Fibroblast of skin of abdomen (primary cell): ENCODE measurements at regions not wholly inside any gene's neighbourhood (a gene's known extent, or its start where the extent isn't known, plus 50 kb on each side); places are given as distances from the start of the nearest gene placed in this dataset.

Experiments used
- DNase-seq: peaks from one replicate; pipeline ENCODE4 v3.0.0-alpha.2; 2013

DNA sequence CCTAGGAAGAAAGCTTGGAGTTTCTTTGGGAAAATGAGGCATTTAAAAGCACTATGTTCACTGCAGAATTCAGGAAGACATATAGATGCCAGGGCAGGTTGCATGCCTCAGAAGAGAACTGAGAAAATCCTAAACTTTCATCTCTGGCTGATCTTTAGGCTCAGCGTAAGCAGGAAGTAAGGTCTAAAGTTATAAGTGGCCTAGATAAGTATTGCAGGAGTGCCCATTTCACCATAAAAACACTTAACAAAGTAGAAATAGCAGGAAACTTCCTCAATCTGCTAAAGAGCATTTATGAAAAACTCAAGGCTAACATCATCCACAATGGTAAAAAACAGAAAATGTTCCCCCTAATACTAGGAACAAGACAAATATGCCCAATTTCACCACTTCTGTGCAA lies 320.3 kb downstream of the BMP2 start:
- DNase-seq: no peak

DNA sequence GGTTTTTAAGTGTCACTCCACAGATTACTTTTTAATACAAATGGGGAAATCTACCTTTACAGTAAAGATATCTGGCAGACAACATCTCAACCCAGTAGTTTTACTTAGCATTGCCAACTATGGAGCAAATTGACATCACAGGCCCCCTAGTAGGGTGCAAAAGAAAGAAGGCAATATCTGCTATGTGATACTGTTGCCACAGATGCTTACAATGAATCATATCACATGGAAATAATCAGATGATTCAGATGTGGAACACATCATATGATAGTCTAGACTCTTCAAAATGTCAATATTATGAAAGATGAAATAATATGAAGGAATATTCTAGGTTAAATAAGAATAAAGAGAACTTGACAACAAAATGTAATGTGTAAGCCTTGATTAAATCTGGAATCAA lies 322.5 kb downstream of the BMP2 start:
- peak; percentile 1 for DNase-seq

DNA sequence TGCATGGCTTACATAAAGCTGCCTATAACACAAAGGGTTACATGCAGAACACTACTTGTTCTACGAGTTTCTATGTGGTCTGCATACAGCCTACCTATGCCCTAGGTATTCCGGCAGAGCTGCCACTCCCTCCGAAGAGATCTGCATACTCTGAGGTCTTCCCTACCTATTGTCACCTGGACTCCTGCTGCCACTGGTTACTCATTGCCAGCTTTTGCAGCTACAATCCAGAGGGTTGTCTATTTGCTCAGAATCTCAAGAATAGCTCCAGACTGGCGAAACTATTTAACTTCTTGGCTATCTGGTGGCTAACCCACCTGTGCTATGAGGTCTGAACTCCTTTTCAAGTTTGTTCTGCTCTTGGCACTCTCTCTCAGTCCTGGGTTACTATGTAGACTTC lies 323.3 kb downstream of the BMP2 start:
- no peak for DNase-seq

DNA sequence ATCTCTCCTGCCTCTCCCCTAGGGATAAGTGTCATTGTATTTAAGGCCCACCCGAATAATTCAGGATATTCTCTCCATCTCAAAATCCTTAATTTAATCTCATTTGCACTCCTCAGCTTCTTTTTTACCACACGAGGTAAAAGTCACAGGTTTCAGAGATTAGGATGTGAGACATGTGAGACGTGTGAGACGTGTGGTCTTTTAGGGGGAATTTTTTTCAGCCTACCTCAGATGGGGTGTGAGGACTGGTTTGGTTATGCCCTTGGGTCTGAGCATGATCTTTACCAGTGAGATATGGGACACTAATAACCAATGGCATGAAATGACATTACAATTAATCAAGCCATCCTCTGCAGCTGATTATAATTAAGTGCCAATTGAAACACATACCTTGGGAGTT lies 324.2 kb downstream of the BMP2 start:
- no peak for DNase-seq

DNA sequence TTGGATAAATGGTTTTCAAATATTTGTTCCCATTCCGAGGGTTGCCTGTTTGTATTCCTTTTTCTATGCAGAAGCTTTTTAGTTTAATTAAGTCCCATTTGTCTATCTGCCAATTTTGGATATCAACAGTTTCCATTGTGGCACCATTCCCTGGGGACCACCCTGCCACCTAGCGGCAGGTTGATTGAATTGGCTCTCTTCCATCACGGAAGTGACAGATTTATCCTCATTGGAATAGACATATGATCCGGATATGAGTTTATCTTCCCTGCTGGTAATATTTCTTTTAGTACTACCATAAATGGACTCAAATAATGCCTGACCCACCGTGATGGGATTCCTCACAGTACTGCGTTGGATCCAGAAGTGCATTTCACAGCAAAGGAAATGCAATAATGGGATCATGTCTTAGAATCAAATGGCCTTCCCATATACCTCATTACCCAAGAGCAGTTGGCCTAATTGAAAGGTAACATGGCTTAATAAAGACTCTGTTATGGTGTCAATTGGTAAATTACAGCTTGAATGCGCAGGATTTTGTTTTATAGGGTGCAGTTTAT lies 327.0 kb downstream of the BMP2 start:
- DNase-seq: peak; percentile 17

DNA sequence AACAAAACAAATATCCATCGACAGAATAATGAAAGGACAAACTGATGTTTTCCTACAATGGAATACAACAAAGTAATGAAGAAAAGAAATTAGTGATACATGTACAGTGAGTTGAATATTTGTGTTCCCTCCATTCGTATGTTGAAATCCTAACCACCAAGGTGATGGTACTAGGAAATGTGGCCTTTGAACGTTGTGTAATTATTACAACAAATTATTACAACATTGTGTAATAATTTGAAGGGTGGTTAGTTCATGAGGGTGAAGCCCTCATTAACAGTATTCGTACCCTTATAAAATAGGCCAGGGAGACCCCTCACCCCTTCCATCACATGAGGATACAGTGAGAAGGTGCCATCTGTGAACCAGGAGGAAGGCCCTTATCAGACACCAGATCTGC lies 339.4 kb downstream of the BMP2 start:
- DNase-seq: no peak

DNA sequence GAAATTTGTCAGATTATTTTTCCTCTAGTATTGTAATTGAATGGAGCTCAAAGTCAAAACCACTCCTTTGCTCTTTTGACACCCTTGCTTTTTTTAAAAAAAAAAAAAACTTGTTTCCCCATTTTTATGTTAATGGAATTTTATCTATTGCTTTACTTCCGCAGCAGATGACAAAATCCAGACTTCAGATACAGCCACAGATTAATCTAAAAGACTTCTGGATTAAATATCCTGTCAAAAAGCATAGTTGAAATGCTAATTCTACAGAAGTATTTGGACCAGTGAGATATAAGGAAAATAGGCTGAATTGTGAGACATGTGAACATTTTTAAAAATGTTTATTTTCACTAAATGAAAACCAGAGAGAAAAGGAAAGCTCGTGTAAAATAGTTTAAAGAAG lies 341.4 kb downstream of the BMP2 start:
- no peak for DNase-seq

DNA sequence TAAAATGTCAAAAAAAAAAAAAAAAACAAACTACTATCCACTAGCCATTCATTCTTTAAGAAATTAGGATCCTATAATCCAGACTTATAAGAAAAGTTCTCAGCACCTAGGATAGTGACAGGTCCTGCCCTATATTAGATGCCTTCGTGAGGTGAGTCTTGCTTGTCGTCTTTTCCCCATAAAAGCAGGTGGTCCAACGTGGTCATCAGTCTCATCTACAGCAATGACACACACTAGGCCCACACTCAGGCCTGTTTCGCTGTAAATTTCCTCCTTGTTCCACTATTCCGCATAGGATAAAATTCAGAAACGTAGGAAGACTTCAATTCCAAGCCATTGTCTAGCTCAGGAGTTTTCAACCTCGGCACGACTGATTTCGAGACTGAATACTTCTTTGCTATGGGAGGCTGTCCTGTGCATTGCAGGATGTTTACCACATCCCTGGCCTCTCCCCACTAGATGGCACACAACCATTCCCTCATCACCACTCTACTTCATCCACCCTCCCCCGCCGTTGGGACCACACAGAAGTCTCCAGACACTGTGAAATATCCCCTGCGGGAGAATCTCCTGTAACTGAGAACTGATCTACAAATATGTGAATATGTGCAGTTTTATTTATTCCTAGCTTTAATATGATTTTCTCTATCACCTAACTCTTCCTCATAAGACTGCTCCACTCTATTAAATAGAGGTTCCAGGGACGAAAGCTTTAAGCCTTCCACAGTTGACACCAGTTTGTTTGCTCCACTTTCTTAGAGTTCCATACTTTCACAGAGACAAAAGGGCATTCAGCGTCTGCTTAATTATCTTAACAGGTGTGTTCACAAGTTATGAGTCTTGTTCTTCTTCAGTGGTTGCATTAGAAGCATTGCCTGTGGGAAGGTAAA lies 346.3 kb downstream of the BMP2 start:
- peak; percentile 47 for DNase-seq

DNA sequence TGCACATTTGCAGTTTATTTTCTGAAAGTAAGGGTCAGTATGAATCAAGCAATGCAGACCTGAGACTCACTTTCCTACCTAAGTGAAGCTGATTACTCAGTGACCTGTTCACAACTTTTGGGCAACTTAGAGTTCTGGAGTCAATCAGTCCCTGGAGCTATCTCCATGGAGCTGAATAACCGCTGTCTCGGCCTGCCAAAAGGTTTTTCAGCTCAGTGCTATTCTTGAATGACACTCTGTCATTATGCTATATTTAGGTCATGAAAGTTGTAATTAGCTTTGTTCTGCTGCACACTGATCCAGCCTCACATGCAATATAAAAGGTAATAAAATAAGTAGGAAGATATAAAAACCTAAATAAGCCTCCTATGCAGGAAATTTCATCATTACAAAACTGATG lies 356.0 kb downstream of the BMP2 start:
- no peak for DNase-seq

DNA sequence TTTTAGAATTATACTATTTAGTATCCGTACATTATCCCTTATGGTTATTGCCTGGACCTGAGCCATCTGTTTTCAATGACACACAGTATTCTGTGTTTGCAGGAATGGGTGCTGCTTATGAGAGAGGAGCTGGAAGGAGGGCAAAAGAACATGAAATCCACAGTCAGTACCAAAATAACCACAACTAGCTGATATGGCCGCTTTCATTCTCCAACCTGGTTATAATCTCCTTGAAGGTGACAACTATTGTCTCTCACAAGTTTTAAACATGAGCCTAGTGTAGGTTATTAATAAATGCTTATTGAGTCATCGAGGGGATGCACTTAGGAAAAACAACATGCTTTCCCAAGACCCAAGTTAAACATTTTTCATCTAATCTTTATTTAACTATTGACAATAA lies 356.6 kb downstream of the BMP2 start:
- DNase-seq: no peak

DNA sequence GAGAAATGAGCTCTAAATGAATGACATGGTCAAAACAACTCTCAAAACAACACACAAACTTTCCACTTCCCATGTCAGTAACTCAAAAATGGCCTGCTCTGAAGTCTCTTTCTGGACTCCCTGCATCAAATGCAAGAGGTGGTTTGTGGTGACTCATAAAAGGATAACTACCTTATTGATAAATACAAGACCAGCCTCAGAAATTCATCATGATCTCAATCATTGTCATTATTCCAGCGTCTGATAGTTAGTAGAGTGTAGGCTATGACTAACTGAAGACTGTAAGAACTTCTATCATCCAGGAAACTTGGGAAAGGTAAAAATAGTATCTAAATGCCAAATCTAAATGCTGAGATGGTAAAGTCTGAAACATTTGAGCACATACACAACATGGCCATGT lies 369.4 kb downstream of the BMP2 start:
- DNase-seq: no peak

DNA sequence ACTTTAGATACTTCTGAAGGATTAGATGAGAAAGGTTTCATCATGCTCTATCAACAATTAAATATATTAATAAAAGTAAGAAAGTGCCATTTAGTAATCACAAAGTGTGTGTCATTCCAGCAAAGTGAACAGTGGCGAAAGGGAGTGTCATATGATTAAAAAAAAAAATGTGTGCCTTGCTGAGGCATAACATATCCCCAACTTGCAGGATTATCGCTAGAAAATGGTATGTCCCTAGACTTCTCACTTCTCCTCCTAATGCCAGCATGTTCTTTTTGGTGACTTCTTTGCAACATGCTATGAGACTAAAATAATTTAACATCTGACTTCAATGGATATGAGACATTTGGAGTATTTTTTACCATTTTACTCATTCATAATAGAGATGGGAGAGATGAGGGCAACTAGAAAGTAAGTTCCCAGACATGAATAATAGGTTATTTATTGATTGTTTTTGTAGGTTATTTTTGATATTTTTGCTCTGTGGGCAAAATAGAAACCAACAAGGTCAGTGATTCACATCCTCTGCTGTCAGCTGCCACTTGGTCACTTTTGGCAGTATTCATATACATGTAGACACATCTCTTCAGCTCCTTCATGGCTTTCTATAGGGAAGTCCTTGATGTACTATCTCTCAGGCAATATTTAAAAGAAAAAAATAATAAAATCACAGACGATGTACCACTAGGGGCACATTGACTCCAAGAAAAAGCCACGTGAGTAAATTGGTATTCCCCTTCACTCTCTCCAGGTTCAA lies 370.1 kb downstream of the BMP2 start:
- no peak for DNase-seq

DNA sequence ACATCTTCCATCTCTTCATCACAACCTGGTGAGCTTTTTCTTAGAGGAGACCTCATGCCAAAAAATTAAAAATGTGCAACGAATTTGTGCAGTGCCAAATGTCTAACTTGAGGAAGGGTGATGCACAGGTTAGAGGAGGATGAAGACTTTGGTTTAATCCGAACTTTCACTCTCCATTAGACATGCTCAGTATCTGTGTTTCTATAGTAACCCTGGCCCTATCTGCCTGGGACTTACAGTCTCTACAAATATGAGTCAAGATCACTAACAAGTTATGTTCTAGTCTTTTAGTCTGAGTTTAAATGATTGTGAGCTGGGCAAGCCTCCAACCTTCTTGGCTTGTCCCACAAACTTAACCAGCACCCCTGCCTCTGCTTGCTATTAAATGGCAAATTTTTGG lies 377.0 kb downstream of the BMP2 start:
- DNase-seq: no peak

DNA sequence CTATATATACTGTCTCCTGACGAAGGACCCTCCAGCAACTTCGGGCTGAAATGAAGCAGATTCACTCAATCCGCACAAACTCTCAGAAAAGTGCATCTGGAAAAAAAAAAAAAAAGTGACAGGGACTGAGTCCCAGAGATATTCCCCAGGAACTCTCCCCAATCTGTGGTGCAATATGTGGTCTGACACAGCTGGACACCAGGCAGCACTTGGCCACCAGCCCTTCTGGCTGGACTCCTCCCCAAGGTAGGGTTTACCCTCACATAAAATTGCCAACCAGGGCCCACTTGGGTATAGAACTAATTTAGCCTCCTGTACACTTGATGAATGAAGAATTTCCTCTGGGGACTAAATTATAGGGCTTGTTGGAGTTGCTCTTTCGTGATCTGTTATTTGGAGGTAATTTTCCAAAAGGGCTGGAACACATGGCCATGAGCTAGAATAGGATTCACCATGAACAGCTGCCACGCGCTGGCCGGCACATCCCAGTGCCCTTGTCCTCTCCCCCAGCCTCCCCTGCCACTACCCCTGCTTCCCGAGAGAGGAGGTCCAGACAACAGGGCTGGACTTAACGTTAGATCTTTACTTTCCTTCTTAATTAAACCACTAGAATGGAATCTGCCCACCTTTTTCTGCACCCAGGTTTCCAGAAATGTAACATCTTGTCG lies 379.2 kb downstream of the BMP2 start:
- no peak for DNase-seq

DNA sequence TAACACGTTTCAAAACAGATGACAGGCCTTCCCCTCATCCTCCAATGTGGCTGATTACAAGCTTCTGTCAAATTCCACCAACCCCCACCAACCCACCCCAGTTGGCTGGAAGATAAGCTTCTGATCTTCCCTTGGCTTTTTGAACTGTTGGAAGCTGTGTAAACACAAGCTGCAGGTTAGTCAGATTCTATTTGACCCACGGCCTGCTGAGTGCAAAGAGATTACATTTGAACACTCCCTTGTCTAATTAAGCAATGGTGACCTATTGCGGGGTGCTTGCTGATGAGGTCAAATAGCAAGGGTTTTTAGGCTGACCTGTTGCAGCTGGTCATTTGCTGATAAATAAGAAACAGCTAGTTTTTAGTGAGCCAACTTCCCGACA lies 379.7 kb downstream of the BMP2 start:
- DNase-seq: no peak

DNA sequence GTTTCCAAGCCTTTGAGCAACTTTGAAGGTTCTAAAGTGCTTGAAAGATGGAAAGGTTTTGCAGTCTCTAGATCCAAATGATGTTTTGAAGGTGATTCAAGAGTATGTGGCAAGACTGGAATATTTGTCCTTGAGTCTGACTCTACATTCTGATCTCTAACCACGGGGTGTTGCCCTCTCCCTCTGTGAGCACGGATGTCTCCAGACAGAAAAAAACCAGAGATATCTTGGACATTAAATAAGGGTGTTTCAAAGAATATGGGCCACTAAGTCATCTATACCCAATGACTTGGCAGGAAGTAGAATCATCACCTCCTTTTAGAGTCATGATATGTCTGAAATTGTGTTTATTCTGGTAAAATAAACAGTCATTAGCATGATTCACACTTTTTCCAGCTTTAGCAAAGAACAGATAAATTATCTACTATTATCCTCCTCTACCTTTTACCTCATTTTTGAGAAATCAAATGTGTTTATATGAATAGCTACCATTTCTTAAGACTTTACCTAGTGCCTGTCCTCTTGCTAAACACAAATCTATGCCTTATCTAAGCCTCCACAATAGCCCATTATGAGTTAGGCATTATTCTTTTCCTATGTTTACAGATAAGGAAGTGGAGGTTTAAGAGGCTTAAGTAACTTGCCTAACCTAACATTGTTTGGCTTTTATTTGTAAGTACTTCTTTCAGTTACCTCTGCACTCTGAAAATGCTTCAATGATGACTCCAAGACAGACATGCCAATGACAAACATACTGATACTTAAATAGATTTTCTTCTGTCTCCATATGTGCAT lies 384.4 kb downstream of the BMP2 start:
- peak; percentile 12 for DNase-seq

DNA sequence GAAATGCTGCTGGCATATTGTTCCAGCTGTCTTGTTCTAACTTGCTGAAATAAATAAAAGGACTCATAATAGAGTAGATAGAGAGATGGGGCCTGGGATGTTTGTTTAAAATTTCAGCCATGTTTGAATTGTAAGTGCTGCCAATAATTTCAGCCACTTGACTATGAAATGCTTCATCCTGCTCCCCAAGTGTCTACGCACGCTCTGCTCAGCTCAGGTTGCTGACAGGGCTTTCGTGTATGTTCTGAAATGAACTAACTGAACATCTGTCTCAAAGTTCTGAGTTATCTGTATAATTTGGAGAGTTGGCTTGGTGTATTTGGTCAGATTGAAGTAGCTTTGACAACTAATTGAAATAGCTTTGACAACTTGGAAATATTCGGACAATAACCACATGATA lies 387.8 kb downstream of the BMP2 start:
- DNase-seq: no peak

DNA sequence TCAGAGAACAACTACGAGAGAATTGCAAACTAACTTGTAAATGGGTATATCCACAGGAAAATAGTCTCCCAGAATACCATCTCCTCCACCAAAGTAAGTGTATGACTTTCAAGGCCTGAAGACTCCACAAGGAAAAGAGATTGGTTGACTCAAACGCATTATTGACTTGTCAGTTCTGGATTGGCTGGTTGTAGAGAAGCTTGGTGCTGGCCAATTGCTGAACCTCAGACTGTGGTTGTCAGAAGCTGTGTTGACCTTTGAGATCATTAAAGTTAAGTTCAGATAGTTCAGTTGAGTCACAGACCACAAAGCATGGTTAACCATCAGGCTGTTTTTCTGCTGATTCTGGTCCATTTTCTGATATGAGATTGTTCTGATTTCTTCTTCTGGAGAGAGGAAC lies 388.3 kb downstream of the BMP2 start:
- no peak for DNase-seq

DNA sequence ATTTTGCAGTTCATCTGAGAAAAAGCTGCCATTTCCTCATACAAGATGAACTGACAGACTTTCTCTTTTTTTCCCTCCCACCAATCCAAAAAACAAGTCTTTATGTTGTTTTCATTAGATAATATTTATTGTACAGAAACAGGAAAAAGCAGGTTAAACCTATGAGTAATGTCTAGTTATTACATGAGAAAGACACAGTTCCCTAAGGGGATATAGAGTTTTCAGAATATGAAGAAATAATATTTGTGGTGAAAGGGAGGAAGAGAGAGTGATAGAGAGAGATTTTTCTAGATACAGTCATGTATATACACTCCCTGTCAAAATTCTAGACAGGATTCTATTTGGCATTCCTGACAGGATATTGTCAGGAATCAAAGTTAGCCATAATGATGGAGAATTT lies 392.4 kb downstream of the BMP2 start:
- no peak for DNase-seq

DNA sequence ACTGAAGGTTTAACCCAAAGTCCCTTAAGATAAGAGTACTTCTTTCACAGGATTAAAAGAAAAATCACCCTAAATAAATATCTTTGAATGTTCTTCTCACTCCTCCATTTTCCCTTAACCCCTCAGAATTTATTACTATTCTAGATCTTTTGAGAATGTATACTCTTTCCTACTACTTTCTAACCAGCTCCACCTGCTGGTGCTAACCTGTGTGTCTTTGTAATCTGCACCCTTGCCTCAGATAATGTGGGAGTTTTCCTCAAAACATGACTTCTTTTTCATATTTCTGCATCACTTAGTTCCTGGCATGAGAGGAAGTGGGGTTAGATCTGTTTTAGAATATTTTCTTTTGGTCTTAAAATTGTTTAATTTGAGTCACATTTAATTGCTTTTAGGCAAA lies 394.2 kb downstream of the BMP2 start:
- DNase-seq: peak; percentile 7

DNA sequence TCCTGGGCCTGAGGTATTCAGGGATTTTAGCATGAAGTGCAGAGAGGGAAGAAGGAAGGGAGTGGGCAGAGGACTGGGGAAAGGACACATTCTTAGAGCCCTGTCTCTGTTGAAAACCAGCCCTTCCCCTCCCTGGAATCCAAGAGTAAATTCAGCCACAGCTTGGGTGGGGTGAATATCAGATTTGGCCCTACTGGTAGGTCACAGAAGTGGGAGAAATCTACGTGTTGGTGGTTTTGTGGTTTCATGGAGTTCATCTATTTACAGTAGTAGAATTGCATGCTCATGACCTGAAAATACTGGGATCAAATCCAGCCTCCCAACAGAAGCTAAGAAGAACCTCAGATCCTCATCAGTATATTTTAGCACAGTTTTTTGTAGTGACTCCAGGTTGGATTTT lies 404.4 kb downstream of the BMP2 start:
- peak; percentile 67 for DNase-seq

DNA sequence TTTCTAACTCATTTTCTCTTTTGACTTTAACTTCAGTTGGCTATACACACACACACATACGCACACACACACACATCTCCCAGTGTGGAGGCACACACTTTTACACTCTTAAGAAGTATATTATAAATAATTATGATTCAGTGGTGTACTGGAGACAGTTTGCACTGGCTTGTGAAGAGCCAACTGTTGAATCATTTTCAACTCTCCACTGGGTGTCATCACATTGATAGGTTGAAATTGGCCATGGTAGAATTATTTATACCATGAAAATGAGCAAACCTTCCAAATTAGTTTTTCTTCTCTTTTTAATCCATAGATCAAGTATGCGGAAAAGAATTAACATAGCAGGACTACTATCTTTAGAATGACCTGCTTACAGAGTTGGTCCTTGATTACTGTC lies 407.1 kb downstream of the BMP2 start:
- DNase-seq: no peak
